IMR-90 (cell line): ENCODE measurements at regions not wholly inside any gene's neighbourhood (a gene's known extent, or its start where the extent isn't known, plus 50 kb on each side); places are given as distances from the start of the nearest gene placed in this dataset.

Source experiments
- ATAC-seq: fragments of 200-7000 bp; cut with Tn5 transposase; 2 replicates; pipeline ENCODE4 v1.9.1; 2020; ENCODE audit warnings: low read depth, mild to moderate bottlenecking, moderate library complexity
- BruUV-seq: library from RNA; stranded (reverse); fragments of 400-500 nt; replicated peaks from 2 replicates; lab custom pipeline; 2021; lab: Mats Ljungman, UMichigan
- CTCF ChIA-PET: fragments of 300-600 bp; formaldehyde crosslinking; extraction: SDS; loops from one replicate; lab custom pipeline; 2021; ENCODE audit warnings: antibody characterized with exemption; lab: Yijun Ruan, JAX
- POLR2A ChIA-PET: fragments of 300-600 bp; sonication (Branson Sonifier 250); formaldehyde crosslinking; loops from one replicate; lab custom pipeline; 2022; ENCODE audit warnings: antibody characterized with exemption; ENCODE audit not compliant: unreplicated experiment; lab: Charles Lee
- DNase-seq: peaks from one replicate; pipeline ENCODE4 v3.0.0; 2013
- H2AFZ ChIP-seq: replicated peaks from 2 replicates; pipeline ENCODE3; 2013; ENCODE audit warnings: low read length, mild to moderate bottlenecking; ENCODE audit not compliant: poor library complexity
- H2AK5ac ChIP-seq: 2 replicates; pipeline ENCODE4 v1.6.1; 2013; ENCODE audit warnings: low read depth, low read length, inconsistent platforms
- H2AK9ac ChIP-seq: replicated peaks from 2 replicates; pipeline ENCODE3; 2013; ENCODE audit warnings: mild to moderate bottlenecking, low read depth, low read length, moderate library complexity; ENCODE audit not compliant: poor library complexity
- H2BK120ac ChIP-seq: 2 replicates; pipeline ENCODE4 v1.6.1; 2013; ENCODE audit warnings: low read depth, low read length, inconsistent platforms
- H2BK15ac ChIP-seq: 3 replicates; pipeline ENCODE4 v1.6.1; 2013; ENCODE audit warnings: low read depth, low read length, inconsistent platforms
- H2BK20ac ChIP-seq: 2 replicates; pipeline ENCODE4 v1.6.1; 2013; ENCODE audit warnings: low read depth, mild to moderate bottlenecking, inconsistent platforms, low read length, moderate library complexity
- H2BK5ac ChIP-seq: 2 replicates; pipeline ENCODE4 v1.6.1; 2013; ENCODE audit warnings: mild to moderate bottlenecking, low read depth, low read length, inconsistent platforms; ENCODE audit not compliant: poor library complexity, severe bottlenecking
- H3K14ac ChIP-seq: replicated peaks from 2 replicates; pipeline ENCODE4 v1.6.1; 2013; ENCODE audit warnings: low read depth, low read length, inconsistent platforms
- H3K18ac ChIP-seq: 2 replicates; pipeline ENCODE4 v1.6.1; 2013; ENCODE audit warnings: low read depth, low read length, control low read depth
- H3K23ac ChIP-seq: 2 replicates; pipeline ENCODE4 v1.6.1; 2013; ENCODE audit warnings: low read depth, low read length, inconsistent platforms
- H3K27ac ChIP-seq: 2 replicates; pipeline ENCODE4 v1.5.1; 2013; ENCODE audit warnings: mild to moderate bottlenecking, control low read depth, low read length; ENCODE audit not compliant: insufficient read depth
- H3K27me3 ChIP-seq: 2 replicates; pipeline ENCODE4 v1.6.1; 2013; ENCODE audit warnings: low read length; ENCODE audit not compliant: control insufficient read depth, insufficient read depth
- H3K36me3 ChIP-seq: 2 replicates; pipeline ENCODE4 v1.6.1; 2013; ENCODE audit warnings: low read length, mixed read lengths; ENCODE audit not compliant: control insufficient read depth, insufficient read depth
- H3K4ac ChIP-seq: 2 replicates; pipeline ENCODE4 v1.6.1; 2013; ENCODE audit warnings: low read depth, low read length, inconsistent platforms
- H3K4me1 ChIP-seq: 2 replicates; pipeline ENCODE4 v1.6.1; 2013; ENCODE audit warnings: low read length, mixed read lengths; ENCODE audit not compliant: control insufficient read depth, insufficient read depth
- H3K4me2 ChIP-seq: 2 replicates; pipeline ENCODE4 v1.6.1; 2013; ENCODE audit warnings: low read depth, mild to moderate bottlenecking, control low read depth, low read length, moderate library complexity
- H3K4me3 ChIP-seq: 2 replicates; pipeline ENCODE4 v1.5.1; 2013; ENCODE audit warnings: low read depth, mild to moderate bottlenecking, control low read depth, low read length, moderate library complexity; ENCODE audit not compliant: insufficient read depth
- H3K56ac ChIP-seq: 2 replicates; pipeline ENCODE4 v1.6.1; 2013; ENCODE audit warnings: low read length, inconsistent platforms; ENCODE audit not compliant: insufficient read depth; ENCODE audit errors: extremely low read depth
- H3K79me1 ChIP-seq, 2 experiments: 2 replicates each; pipeline ENCODE4 v1.6.1; 2013; ENCODE audit warnings: low read length in 2 of 2, inconsistent platforms in 1 of 2, low read depth in 1 of 2
- H3K9ac ChIP-seq: 2 replicates; pipeline ENCODE4 v1.6.1; 2013; ENCODE audit warnings: low read depth, low read length, control low read depth
- H3K9me1 ChIP-seq: 2 replicates; pipeline ENCODE4 v1.6.1; 2013; ENCODE audit warnings: low read length, inconsistent platforms; ENCODE audit not compliant: insufficient read depth
- H3K9me3 ChIP-seq: 2 replicates; pipeline ENCODE4 v1.6.1; 2013; ENCODE audit warnings: low read length; ENCODE audit not compliant: control insufficient read depth, insufficient read depth
- H4K20me1 ChIP-seq: 2 replicates; pipeline ENCODE4 v1.6.1; 2013; ENCODE audit warnings: low read length, inconsistent platforms; ENCODE audit not compliant: insufficient read depth
- H4K5ac ChIP-seq: 2 replicates; pipeline ENCODE4 v1.6.1; 2013; ENCODE audit warnings: mild to moderate bottlenecking, low read depth, low read length, control low read depth
- H4K8ac ChIP-seq, 2 experiments: 2 replicates each; pipeline ENCODE4 v1.6.1; 2013; ENCODE audit warnings: low read depth in 2 of 2, low read length in 2 of 2, control low read depth in 1 of 2, inconsistent platforms in 1 of 2
- H4K91ac ChIP-seq: 2 replicates; pipeline ENCODE4 v1.6.1; 2013; ENCODE audit warnings: low read depth, low read length, inconsistent platforms; ENCODE audit not compliant: insufficient read depth
- BHLHE40 ChIP-seq: fragments of 150-350 bp; IDR thresholded peaks from 2 replicates; pipeline ENCODE4 v1.6.1; 2016; ENCODE audit warnings: mild to moderate bottlenecking, low read depth, low read length
- CEBPB ChIP-seq: IDR thresholded peaks from 2 replicates; pipeline ENCODE4 v1.6.1; 2012; ENCODE audit warnings: low read depth, low read length, improper control_type of control experiment
- CHD1 ChIP-seq: IDR thresholded peaks from 2 replicates; pipeline ENCODE4 v1.6.1; 2012; ENCODE audit warnings: low read depth, low read length, improper control_type of control experiment
- CTCF ChIP-seq: conservative IDR thresholded peaks from 2 replicates; pipeline ENCODE4 v1.5.1; 2012; ENCODE audit warnings: mild to moderate bottlenecking, low read depth, low read length, improper control_type of control experiment
- FOS ChIP-seq: fragments of 150-350 bp; IDR thresholded peaks from 2 replicates; pipeline ENCODE4 v1.6.1; 2016; ENCODE audit warnings: low read depth, low read length
- MAFK ChIP-seq: IDR thresholded peaks from 2 replicates; pipeline ENCODE4 v1.6.1; 2012; ENCODE audit warnings: low read depth, low read length, improper control_type of control experiment
- MAZ ChIP-seq: IDR thresholded peaks from 2 replicates; pipeline ENCODE4 v1.6.1; 2012; ENCODE audit warnings: low read depth, mild to moderate bottlenecking, low read length, improper control_type of control experiment, moderate library complexity, borderline replicate concordance
- MXI1 ChIP-seq: IDR thresholded peaks from 2 replicates; pipeline ENCODE4 v1.6.1; 2012; ENCODE audit warnings: low read depth, mild to moderate bottlenecking, low read length, moderate library complexity, borderline replicate concordance
- NFE2L2 ChIP-seq: fragments of 150-350 bp; IDR thresholded peaks from 2 replicates; pipeline ENCODE4 v1.6.1; 2016; ENCODE audit warnings: low read depth, mild to moderate bottlenecking, low read length
- POLR2A ChIP-seq: IDR thresholded peaks from 2 replicates; pipeline ENCODE4 v1.6.1; 2012; ENCODE audit warnings: mild to moderate bottlenecking, low read depth, low read length
- RAD21 ChIP-seq: IDR thresholded peaks from 2 replicates; pipeline ENCODE4 v1.6.1; 2012; ENCODE audit warnings: low read length, improper control_type of control experiment
- RCOR1 ChIP-seq: IDR thresholded peaks from 2 replicates; pipeline ENCODE4 v1.6.1; 2012; ENCODE audit warnings: mild to moderate bottlenecking, low read length, improper control_type of control experiment; ENCODE audit not compliant: insufficient replicate concordance
- RFX5 ChIP-seq: IDR thresholded peaks from 2 replicates; pipeline ENCODE4 v1.8.0; 2012; ENCODE audit warnings: low read depth, mild to moderate bottlenecking, low read length, moderate library complexity
- SMC3 ChIP-seq: fragments of 150-350 bp; IDR thresholded peaks from 2 replicates; pipeline ENCODE4 v1.6.1; 2016; ENCODE audit warnings: low read depth, mild to moderate bottlenecking, antibody characterized with exemption, low read length, moderate library complexity
- WGBS, 2 experiments: methylation state at CpG; one replicate each; pipeline versions ENCODE4 v1.1.5 to v1.1.7; 2013; ENCODE audit warnings: missing lambda C conversion rate in 2 of 2; ENCODE audit not compliant: insufficient read length in 1 of 2; ENCODE audit errors: extremely low coverage in 2 of 2; 5-methylcytosine and 5-hydroxymethylcytosine counted together
- dilution Hi-C: fragments of 300-500 bp; cut with HindIII; formaldehyde crosslinking; loops from one replicate; pipeline ENCODE4 v1.14.3; 2018; ENCODE audit warnings: low sequenced_read_pairs; ENCODE audit not compliant: unreplicated experiment
- in situ Hi-C: fragments of 300-500 bp; cut with MboI; formaldehyde crosslinking; loops from 3 replicates; pipeline ENCODE4 v1.14.3; 2019; ENCODE audit warnings: low sequenced_read_pairs, inconsistent platforms, mixed read lengths
- intact Hi-C: fragments of 100-400 bp; cut with micrococcal nuclease; formaldehyde crosslinking; loops from 2 replicates; pipeline ENCODE4 v1.10.0; 2022
- TF ChIP-seq, protein P1 (sequence below): fragments of 150-350 bp; IDR thresholded peaks from 2 replicates; pipeline ENCODE4 v1.6.1; 2017; ENCODE audit warnings: mild to moderate bottlenecking, antibody characterized with exemption, low read length, low read depth
- TF ChIP-seq, protein P2 (sequence below): fragments of 150-350 bp; IDR thresholded peaks from 2 replicates; pipeline ENCODE4 v1.6.1; 2016; ENCODE audit warnings: low read depth, mild to moderate bottlenecking, low read length, moderate library complexity, borderline replicate concordance

DNA sequence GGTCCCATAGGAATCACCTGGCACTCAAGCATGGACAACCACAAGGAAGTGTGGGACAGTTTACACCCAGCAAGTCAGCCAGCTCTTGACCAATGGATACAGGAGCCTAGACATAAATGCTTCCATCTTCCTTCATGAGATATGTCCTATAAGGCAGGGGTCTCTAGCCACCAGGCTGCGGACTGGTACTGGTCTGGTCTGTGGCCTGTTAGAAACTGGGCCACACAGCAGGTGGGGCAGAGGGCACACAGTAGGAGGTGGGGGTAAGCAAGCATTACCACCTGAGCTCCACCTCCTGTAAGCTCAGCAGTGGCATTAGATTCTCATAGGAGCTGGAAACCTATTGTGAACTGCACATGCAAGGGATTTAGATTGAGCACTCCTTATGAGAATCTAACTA, 437.1 kb downstream of the CD109 start:
- no peak overlapping the region for H3K4ac ChIP-seq
- no peak overlapping the region for H3K4me3 ChIP-seq
- no peak overlapping the region for H3K56ac ChIP-seq
- intact Hi-C loops = no loop called here
- no peak overlapping the region for H4K5ac ChIP-seq
- H3K9me1 ChIP-seq = no peaks in the 10 kb centered on the region
- dilution Hi-C loops = no loop called here
- H4K91ac ChIP-seq = no peak overlapping the region; the same call in 1 of the 2 replicates
- no peaks in the 10 kb centered on the region for H3K36me3 ChIP-seq
- H2AK9ac ChIP-seq = peak overlapping the region; percentile 42
- ChIA-PET CTCF (no interaction called here), POLR2A (no interaction called here)
- H3K9ac ChIP-seq = no peak overlapping the region
- H3K18ac ChIP-seq = no peak overlapping the region
- no peaks in the 10 kb centered on the region for H3K79me1 ChIP-seq
- H2BK120ac ChIP-seq = no peak overlapping the region; the same call in 1 of the 2 replicates
- H2AK5ac ChIP-seq = peak overlapping the region; percentile 39
- H4K8ac ChIP-seq = no peak overlapping the region
- H3K23ac ChIP-seq = no peak overlapping the region
- ATAC-seq (no peak), DNase-seq (no peak)
- H2BK5ac ChIP-seq = no peak overlapping the region
- in situ Hi-C loops = no loop called here
- TF ChIP-seq CTCF (no peak), MAFK (no peak), POLR2A (no peak), FOS (no peak), CHD1 (no peak), CEBPB (no peak), MXI1 (no peak), RFX5 (no peak), SMC3 (no peak), RAD21 (no peak), RCOR1 (no peak), BHLHE40 (no peak), MAZ (no peak), NFE2L2 (no peak)
- TF ChIP-seq, protein P1, sequence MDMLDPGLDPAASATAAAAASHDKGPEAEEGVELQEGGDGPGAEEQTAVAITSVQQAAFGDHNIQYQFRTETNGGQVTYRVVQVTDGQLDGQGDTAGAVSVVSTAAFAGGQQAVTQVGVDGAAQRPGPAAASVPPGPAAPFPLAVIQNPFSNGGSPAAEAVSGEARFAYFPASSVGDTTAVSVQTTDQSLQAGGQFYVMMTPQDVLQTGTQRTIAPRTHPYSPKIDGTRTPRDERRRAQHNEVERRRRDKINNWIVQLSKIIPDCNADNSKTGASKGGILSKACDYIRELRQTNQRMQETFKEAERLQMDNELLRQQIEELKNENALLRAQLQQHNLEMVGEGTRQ = no peak
- TF ChIP-seq, protein P2, sequence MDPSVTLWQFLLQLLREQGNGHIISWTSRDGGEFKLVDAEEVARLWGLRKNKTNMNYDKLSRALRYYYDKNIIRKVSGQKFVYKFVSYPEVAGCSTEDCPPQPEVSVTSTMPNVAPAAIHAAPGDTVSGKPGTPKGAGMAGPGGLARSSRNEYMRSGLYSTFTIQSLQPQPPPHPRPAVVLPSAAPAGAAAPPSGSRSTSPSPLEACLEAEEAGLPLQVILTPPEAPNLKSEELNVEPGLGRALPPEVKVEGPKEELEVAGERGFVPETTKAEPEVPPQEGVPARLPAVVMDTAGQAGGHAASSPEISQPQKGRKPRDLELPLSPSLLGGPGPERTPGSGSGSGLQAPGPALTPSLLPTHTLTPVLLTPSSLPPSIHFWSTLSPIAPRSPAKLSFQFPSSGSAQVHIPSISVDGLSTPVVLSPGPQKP = no peak
- H2AFZ ChIP-seq = no peak overlapping the region
- no peaks in the 10 kb centered on the region for H3K27me3 ChIP-seq
- peaks cover 5% of the 10 kb centered on the region for H3K4me1 ChIP-seq
- H3K9me3 ChIP-seq = no peaks in the 10 kb centered on the region
- no peak overlapping the region for H3K4me2 ChIP-seq
- no TSS peak for BruUV-seq
- H3K27ac ChIP-seq = no peak overlapping the region
- WGBS, 2 experiments = no CpG with 5 or more reads among the region's 1 CpG
- H2BK15ac ChIP-seq = no peak overlapping the region
- no peak overlapping the region for H2BK20ac ChIP-seq
- no peaks in the 10 kb centered on the region for H4K20me1 ChIP-seq
- no peak overlapping the region for H3K14ac ChIP-seq
